ENCODE measurements at regions not wholly inside any gene's neighbourhood (a gene's known extent, or its start where the extent isn't known, plus 50 kb on each side); places are given as distances from the start of the nearest gene placed in this dataset.

GRCh38 chr14:96727980-96728717 lies 69.0 kb upstream of the VRK1 start:
- DNase-seq, result no peak

DNA sequence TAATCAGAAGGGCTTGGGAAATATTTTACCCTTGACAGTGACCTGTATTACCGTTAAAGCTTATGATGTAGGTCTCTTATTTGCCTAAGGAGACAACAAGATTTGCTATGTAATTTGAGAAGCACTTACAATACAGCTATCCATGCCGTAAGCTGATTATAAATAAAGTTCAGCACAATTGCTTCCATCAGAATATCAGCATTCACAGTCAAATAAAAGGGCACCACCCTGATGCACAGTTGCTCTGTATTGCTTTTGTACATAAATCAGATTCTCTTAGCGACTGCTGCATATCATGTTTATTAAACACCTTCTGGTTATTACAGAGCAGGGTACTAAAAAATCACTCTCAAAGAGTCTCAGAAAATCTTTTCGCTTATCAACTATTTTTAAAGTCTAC lies 67.3 kb upstream of the VRK1 start:
- DNase-seq, result no peak

DNA sequence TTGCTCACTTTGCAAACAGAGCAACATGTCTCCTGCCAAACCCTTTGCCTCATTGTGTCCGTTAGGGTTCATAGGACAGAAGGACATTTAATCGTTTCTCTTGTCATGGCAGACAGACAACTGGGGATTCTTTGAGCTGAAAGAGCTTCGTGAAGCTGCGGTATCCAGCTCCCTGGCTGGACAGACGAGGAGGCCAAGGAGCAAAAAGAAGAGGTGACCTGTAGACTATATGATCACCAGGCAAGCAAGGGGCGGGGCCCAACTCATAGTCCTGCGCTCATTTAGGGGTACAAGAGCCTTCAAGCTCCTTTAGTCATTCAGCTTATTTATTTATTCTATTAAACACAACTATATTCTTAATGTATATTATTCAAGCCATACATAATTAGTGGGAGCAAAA lies 66.8 kb upstream of the VRK1 start:
- no peak for DNase-seq

GRCh38 chr14:96734076-96734622 lies 63.0 kb upstream of the VRK1 start:
- no peak for DNase-seq

DNA sequence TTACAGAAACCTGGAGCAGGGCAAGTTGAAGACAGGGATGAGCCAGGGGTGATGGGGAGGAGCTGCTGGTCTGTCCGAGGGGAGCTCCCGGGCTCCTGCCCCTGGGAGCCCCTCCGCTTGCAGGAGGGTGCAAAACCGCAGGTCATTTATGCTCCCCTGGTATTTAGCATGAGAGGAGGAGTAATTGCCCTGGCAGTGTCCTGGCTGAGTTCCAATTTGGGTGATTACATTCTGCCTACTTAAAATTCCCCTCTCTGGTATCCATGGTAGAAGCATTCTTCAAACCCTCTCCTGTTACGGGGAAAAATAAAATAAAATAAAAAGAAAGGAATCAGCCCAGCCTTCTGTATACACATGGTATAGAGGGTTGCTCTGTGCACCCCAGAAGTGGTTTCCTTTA lies 61.7 kb upstream of the VRK1 start:
- peak; percentile 34 for DNase-seq

DNA sequence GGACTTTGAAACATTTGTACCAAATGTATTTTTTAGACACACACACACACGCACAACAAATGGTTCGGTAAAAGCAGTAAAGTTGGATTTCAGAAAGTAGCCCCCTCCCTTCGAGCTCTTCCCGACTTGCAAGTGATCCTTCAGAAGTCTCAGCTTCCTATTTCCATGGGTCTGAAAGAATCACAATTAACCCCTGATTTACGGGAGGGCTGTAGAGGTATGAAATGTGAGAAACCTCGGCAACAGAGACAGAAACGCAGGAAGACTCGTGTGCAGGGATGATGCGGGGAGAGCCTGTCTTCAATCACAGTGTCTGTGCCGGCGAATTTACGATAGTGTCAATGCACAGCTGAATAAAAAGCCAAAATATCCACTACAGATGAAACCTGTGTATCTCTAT lies 60.7 kb upstream of the VRK1 start:
- peak; percentile 23 for DNase-seq

DNA sequence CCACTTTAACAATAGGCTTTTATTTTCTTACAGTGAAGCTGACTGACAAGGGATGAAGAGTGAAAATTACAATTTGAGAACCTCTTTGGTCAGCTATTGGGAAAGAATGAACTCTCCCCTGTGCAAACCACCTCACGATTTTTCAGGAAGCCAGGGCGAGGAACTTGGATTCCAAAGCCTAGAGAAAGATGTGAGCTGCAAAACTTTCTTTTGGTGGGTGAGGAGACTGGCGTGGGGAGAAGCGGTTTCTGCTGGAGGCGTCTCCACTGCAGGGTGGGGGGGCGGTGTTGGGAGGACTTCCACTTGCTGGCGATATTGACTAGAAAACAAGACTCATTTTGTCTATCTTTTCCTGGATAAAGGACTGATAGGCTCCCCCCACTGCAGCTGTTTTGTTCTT lies 59.3 kb upstream of the VRK1 start:
- no peak for DNase-seq

DNA sequence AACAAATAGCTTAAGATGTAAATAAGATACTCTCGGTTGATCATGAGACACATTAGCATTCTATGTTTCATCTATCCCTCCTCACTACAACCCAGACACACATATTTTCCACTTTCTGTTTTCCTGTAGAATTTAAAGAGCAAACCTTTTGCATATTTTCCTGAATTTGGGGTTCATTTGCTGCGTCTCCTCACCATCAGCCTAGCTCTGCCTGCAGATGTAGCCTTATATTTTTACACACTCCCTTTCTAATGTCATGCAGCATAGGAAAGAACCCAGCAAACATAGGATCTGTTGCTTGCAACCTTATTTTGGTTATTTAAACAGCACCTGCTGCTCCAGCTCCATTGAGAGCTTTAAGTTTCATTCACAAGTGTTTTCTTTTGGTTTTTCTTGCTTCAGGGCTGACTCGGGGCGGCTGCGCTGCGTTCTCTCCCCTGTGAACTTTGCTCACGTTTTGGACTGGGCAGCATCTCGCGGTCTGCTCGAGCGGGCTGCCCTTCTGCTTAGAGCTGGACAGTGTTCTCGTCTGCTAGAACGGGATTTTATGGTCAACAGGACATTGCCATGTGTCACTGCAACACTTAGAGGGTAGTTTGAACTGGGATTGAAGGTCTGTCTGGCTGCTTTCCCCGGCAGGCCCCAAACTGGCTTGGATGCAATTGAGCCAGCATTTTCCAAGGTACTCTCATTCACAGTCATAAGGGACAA lies 57.8 kb upstream of the VRK1 start:
- DNase-seq, result no peak

- DNase-seq, result peak; percentile 54
Measured at GRCh38 chr14:96741151-96741977, 55.8 kb upstream of the VRK1 start.

DNA sequence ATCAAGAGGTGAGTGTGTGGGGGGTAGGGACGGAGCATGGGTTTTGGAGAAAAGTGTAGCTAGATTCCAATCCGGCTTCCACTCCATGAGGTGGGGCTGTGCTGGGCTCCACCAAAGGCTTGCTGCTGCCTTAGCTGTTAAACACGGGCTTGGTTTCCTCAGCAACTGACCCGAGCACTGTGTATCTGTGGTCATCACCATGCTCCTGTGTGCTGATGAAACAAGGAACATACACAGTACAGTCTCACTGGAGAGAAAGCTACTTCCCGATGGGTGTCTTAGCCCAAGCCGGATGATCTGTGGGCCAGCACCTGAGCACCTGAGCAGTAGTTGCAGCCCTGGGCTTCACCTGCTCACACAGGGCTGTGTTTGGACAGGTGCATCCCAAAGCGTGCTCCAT lies 52.9 kb upstream of the VRK1 start:
- no peak for DNase-seq

DNA sequence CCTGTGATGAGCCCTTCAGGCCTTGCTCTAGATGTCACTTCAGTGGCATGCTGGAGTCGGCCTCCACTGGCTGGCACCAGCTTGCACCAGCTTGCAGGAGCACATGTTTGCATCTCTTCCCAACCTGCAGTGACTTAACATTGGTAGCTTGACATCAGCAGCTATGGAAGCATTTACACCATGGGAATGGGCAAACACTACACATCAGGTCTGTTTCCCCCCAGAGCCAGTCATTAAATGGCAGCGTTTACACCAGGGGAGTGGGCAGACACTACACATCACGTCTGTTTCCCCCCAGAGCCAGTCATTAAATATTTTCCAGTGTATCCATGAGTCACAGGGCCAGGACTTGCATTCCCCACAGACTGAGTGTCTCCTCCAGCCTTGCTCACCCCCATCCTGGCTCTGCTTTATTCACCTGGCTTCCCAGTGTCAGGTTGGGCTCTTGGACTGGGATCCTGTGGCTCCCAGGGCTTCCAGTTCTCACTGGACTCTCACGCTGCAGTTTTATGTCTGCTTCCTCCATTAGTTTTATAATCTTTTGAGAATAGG lies 51.6 kb upstream of the VRK1 start:
- DNase-seq, result no peak

- DNase-seq, result no peak
Measured at GRCh38 chr14:96746101-96746500, 51.1 kb upstream of the VRK1 start.

DNA sequence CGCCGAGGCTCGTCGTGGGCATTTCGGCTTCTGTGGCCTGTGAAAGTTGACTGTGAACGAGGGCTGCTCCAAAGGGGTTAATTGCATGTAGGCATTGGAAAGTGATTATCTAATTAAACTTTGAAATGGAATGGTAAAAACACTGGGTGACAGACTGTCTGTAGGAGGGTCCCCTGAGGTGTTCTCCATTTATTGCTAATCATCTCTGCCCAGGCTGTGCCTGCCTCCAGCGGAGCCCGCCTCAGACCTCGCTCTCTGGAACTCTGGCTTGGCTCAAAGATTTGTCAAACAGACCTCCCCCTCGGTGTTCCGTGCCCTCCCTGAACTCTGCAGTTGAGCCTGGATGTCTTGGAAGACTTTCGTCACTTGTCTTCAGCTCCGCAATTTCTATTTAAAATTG lies 50.2 kb upstream of the VRK1 start:
- no peak for DNase-seq

All from renal pelvis (tissue), 1 donor.